ENCODE measurements at regions not wholly inside any gene's neighbourhood (a gene's known extent, or its start where the extent isn't known, plus 50 kb on each side); places are given as distances from the start of the nearest gene placed in this dataset.

- WGBS, 2 donors = 63 to 66% methylated on average over 19 of the region's 19 CpGs
- H3K4me3 ChIP-seq (ENCODE audit: low read length in 2 of 2) = no peak overlapping the region
- ATAC-seq (ENCODE audit: low FRiP score) (no peak), DNase-seq (no peak)
- intact Hi-C loops (cut with DNase I) = no loop called here
- no peak overlapping the region for H3K27ac ChIP-seq (ENCODE audit: low read depth in 1 of 2, low read length in 2 of 2)
- H3K4me1 ChIP-seq (ENCODE audit: control insufficient read depth in 1 of 2, insufficient read depth in 2 of 2, low read length in 2 of 2) = no peaks in the 10 kb centered on the region
- no peaks in the 10 kb centered on the region for H3K36me3 ChIP-seq (ENCODE audit: control insufficient read depth in 1 of 2, insufficient read depth in 2 of 2, low read length in 1 of 2)
- no peaks in the 10 kb centered on the region for H3K9me3 ChIP-seq (ENCODE audit: control insufficient read depth, low read length)
- H3K27me3 ChIP-seq (ENCODE audit: control insufficient read depth in 1 of 2, insufficient read depth in 2 of 2, low read length in 1 of 2) = no peaks in the 10 kb centered on the region
These were observed 73.1 kb upstream of the PWP1 start for GRCh38 chr12:107612508-107612907.

GRCh38 chr12:107616941-107617340, 68.7 kb upstream of the PWP1 start:
- H3K27ac ChIP-seq (ENCODE audit: low read depth in 1 of 2, low read length in 2 of 2) = no peak overlapping the region
- H3K9me3 ChIP-seq (ENCODE audit: control insufficient read depth, low read length) = no peaks in the 10 kb centered on the region
- DNase-seq (no peak), ATAC-seq (ENCODE audit: low FRiP score) (no peak)
- WGBS, 2 donors = 94% methylated on average over 6 of the region's 6 CpGs
- H3K4me3 ChIP-seq (ENCODE audit: low read length in 2 of 2) = no peak overlapping the region
- intact Hi-C loops (cut with DNase I) = no loop called here
- no peaks in the 10 kb centered on the region for H3K4me1 ChIP-seq (ENCODE audit: control insufficient read depth in 1 of 2, insufficient read depth in 2 of 2, low read length in 2 of 2)
- no peaks in the 10 kb centered on the region for H3K27me3 ChIP-seq (ENCODE audit: control insufficient read depth in 1 of 2, insufficient read depth in 2 of 2, low read length in 1 of 2)
- H3K36me3 ChIP-seq (ENCODE audit: control insufficient read depth in 1 of 2, insufficient read depth in 2 of 2, low read length in 1 of 2) = no peaks in the 10 kb centered on the region

- 91 to 92% methylated on average over 15 of the region's 15 CpGs for WGBS, 2 donors
- H3K4me3 ChIP-seq (ENCODE audit: low read length in 2 of 2) = no peak overlapping the region
- no peak overlapping the region for H3K27ac ChIP-seq (ENCODE audit: low read depth in 1 of 2, low read length in 2 of 2)
- ATAC-seq (ENCODE audit: low FRiP score) = no peak
- H3K27me3 ChIP-seq (ENCODE audit: control insufficient read depth in 1 of 2, insufficient read depth in 2 of 2, low read length in 1 of 2) = no peaks in the 10 kb centered on the region
- H3K4me1 ChIP-seq (ENCODE audit: control insufficient read depth in 1 of 2, insufficient read depth in 2 of 2, low read length in 2 of 2) = no peaks in the 10 kb centered on the region
- H3K9me3 ChIP-seq (ENCODE audit: control insufficient read depth, low read length) = no peaks in the 10 kb centered on the region
- DNase-seq = no peak
- no peaks in the 10 kb centered on the region for H3K36me3 ChIP-seq (ENCODE audit: control insufficient read depth in 1 of 2, insufficient read depth in 2 of 2, low read length in 1 of 2)
- intact Hi-C loops (cut with DNase I) = no loop called here
These were observed 67.5 kb upstream of the PWP1 start for GRCh38 chr12:107618106-107618505.

- no peaks in the 10 kb centered on the region for H3K36me3 ChIP-seq (ENCODE audit: control insufficient read depth in 1 of 2, insufficient read depth in 2 of 2, low read length in 1 of 2)
- no peaks in the 10 kb centered on the region for H3K9me3 ChIP-seq (ENCODE audit: control insufficient read depth, low read length)
- no peaks in the 10 kb centered on the region for H3K4me1 ChIP-seq (ENCODE audit: control insufficient read depth in 1 of 2, insufficient read depth in 2 of 2, low read length in 2 of 2)
- DNase-seq (no peak), ATAC-seq (ENCODE audit: low FRiP score) (no peak)
- intact Hi-C loops (cut with DNase I) = no loop called here
- H3K4me3 ChIP-seq (ENCODE audit: low read length in 2 of 2) = no peak overlapping the region
- WGBS, 2 donors = 84 to 85% methylated on average over 13 of the region's 13 CpGs
- H3K27ac ChIP-seq (ENCODE audit: low read depth in 1 of 2, low read length in 2 of 2) = no peak overlapping the region
- H3K27me3 ChIP-seq (ENCODE audit: control insufficient read depth in 1 of 2, insufficient read depth in 2 of 2, low read length in 1 of 2) = no peaks in the 10 kb centered on the region
These were observed 65.8 kb upstream of the PWP1 start for GRCh38 chr12:107619831-107620230.

DNA sequence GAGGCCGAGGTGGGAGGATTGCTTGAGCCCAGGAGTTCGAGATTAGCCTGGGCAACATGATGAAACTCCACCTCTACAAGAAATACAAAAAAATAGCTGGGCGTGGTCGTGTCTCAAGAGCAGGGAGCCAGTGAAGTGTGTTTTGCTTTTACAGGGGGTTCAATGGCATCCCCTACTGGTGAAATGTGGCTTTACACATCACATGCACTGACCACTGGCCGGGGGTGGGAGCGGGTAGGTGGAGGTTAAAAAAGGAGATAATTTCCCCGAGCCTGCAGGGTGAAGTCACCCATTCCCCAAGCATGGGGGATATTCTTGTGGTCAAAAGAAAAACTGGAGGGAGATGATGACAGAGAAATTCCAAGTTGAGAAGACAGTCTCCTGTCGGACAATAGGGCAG, 63.6 kb upstream of the PWP1 start:
- peaks cover 3% of the 10 kb centered on the region for H3K9me3 ChIP-seq (ENCODE audit: control insufficient read depth, low read length)
- no peak for ATAC-seq (ENCODE audit: low FRiP score)
- intact Hi-C loops (cut with DNase I) = no loop called here
- H3K36me3 ChIP-seq (ENCODE audit: control insufficient read depth in 1 of 2, insufficient read depth in 2 of 2, low read length in 1 of 2) = no peaks in the 10 kb centered on the region
- DNase-seq = no peak
- H3K4me1 ChIP-seq (ENCODE audit: control insufficient read depth in 1 of 2, insufficient read depth in 2 of 2, low read length in 2 of 2) = no peaks in the 10 kb centered on the region
- 54 to 55% methylated on average over 8 of the region's 8 CpGs for WGBS, 2 donors
- H3K4me3 ChIP-seq (ENCODE audit: low read length in 2 of 2) = no peak overlapping the region
- no peak overlapping the region for H3K27ac ChIP-seq (ENCODE audit: low read depth in 1 of 2, low read length in 2 of 2)
- H3K27me3 ChIP-seq (ENCODE audit: control insufficient read depth in 1 of 2, insufficient read depth in 2 of 2, low read length in 1 of 2) = no peaks in the 10 kb centered on the region

- H3K9me3 ChIP-seq (ENCODE audit: control insufficient read depth, low read length) = peaks cover 3% of the 10 kb centered on the region
- H3K36me3 ChIP-seq (ENCODE audit: control insufficient read depth in 1 of 2, insufficient read depth in 2 of 2, low read length in 1 of 2) = no peaks in the 10 kb centered on the region
- H3K4me1 ChIP-seq (ENCODE audit: control insufficient read depth in 1 of 2, insufficient read depth in 2 of 2, low read length in 2 of 2) = no peaks in the 10 kb centered on the region
- no peak for DNase-seq
- ATAC-seq (ENCODE audit: low FRiP score) = no peak
- H3K27me3 ChIP-seq (ENCODE audit: control insufficient read depth in 1 of 2, insufficient read depth in 2 of 2, low read length in 1 of 2) = no peaks in the 10 kb centered on the region
- 97 to 98% methylated on average over 4 of the region's 4 CpGs for WGBS, 2 donors
- intact Hi-C loops (cut with DNase I) = no loop called here
- H3K27ac ChIP-seq (ENCODE audit: low read depth in 1 of 2, low read length in 2 of 2) = no peak overlapping the region
- no peak overlapping the region for H3K4me3 ChIP-seq (ENCODE audit: low read length in 2 of 2)
These were observed 61.1 kb upstream of the PWP1 start for GRCh38 chr12:107624493-107624892.

DNA sequence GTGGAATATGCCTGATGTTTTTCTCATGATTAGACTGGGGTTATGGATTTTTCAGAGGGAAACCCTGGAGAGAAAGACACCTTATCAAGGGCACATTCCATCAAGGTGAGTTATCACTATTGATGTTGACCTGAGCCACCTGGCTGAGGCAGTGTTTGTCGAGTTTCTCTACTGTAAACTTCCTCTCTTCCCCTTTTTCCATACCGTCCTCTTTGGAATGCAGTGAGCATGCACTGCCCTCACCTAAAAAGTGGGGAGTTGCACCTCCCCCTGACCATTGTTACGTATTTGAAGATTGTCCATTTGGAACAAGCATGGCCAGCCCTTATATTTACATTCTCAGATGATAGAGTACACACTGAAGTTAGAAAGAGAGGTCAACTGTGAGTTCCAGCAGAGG, 53.9 kb upstream of the PWP1 start:
- DNase-seq = no peak
- WGBS, 2 donors = 68 to 75% methylated on average over 3 of the region's 3 CpGs
- Histone ChIP-seq H3K36me3 (ENCODE audit: control insufficient read depth in 1 of 2, insufficient read depth in 2 of 2, low read length in 1 of 2) (no peaks in the 10 kb centered on the region), H3K27me3 (ENCODE audit: control insufficient read depth in 1 of 2, insufficient read depth in 2 of 2, low read length in 1 of 2) (no peaks in the 10 kb centered on the region), H3K9me3 (ENCODE audit: control insufficient read depth, low read length) (peaks cover 4% of the 10 kb centered on the region), H3K4me1 (ENCODE audit: control insufficient read depth in 1 of 2, insufficient read depth in 2 of 2, low read length in 2 of 2) (no peaks in the 10 kb centered on the region), H3K4me3 (ENCODE audit: low read length in 2 of 2) (no peak overlapping the region), H3K27ac (ENCODE audit: low read depth in 1 of 2, low read length in 2 of 2) (no peak overlapping the region)
- ATAC-seq (ENCODE audit: low FRiP score) = no peak
- intact Hi-C loops (cut with DNase I) = no loop called here

- no peaks in the 10 kb centered on the region for H3K36me3 ChIP-seq (ENCODE audit: control insufficient read depth in 1 of 2, insufficient read depth in 2 of 2, low read length in 1 of 2)
- 87 to 89% methylated on average over 5 of the region's 5 CpGs for WGBS, 2 donors
- intact Hi-C loops (cut with DNase I) = no loop called here
These were observed 53.4 kb upstream of the PWP1 start for GRCh38 chr12:107632246-107632645.

DNA sequence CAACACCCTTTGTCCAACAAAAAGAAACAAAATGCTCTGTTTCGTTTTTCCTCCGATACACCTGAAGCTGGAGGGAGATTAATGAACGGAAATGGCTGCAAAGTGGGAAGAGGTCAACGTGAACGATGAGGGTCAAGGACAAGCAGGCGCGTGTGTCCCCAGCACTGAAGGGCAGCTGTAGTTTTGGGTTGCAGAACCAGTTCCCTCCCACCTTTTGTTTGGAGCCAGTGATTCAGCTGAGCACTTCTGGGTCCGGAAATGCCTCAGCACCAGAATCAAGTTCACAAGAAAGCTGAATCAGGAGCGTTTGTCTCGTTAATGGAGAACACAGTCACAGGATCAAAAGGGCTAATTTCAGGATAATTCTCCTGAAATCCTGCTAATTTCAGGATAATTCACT, 51.1 kb upstream of the PWP1 start:
- WGBS, 2 donors = 57 to 64% methylated on average over 10 of the region's 10 CpGs
- DNase-seq (no peak), ATAC-seq (ENCODE audit: low FRiP score) (no peak)

More at GRCh38 chr12:107632246-107632645, 53.4 kb upstream of the PWP1 start:
- H3K4me1 ChIP-seq (ENCODE audit: control insufficient read depth in 1 of 2, insufficient read depth in 2 of 2, low read length in 2 of 2) = no peaks in the 10 kb centered on the region
- DNase-seq (no peak), ATAC-seq (ENCODE audit: low FRiP score) (no peak)
- H3K27ac ChIP-seq (ENCODE audit: low read depth in 1 of 2, low read length in 2 of 2) = no peak overlapping the region
- H3K9me3 ChIP-seq (ENCODE audit: control insufficient read depth, low read length) = peaks cover 4% of the 10 kb centered on the region
- H3K27me3 ChIP-seq (ENCODE audit: control insufficient read depth in 1 of 2, insufficient read depth in 2 of 2, low read length in 1 of 2) = no peaks in the 10 kb centered on the region
- no peak overlapping the region for H3K4me3 ChIP-seq (ENCODE audit: low read length in 2 of 2)

More for the DNA sequence above, 51.1 kb upstream of the PWP1 start:
- no peaks in the 10 kb centered on the region for H3K4me1 ChIP-seq (ENCODE audit: control insufficient read depth in 1 of 2, insufficient read depth in 2 of 2, low read length in 2 of 2)
- H3K36me3 ChIP-seq (ENCODE audit: control insufficient read depth in 1 of 2, insufficient read depth in 2 of 2, low read length in 1 of 2) = no peaks in the 10 kb centered on the region
- no peak overlapping the region for H3K4me3 ChIP-seq (ENCODE audit: low read length in 2 of 2)
- intact Hi-C loops (cut with DNase I) = no loop called here
- H3K27ac ChIP-seq (ENCODE audit: low read depth in 1 of 2, low read length in 2 of 2) = no peak overlapping the region
- H3K27me3 ChIP-seq (ENCODE audit: control insufficient read depth in 1 of 2, insufficient read depth in 2 of 2, low read length in 1 of 2) = no peaks in the 10 kb centered on the region
- H3K9me3 ChIP-seq (ENCODE audit: control insufficient read depth, low read length) = peaks cover 4% of the 10 kb centered on the region
